ENCODE measurements at regions not wholly inside any gene's neighbourhood (a gene's known extent, or its start where the extent isn't known, plus 50 kb on each side); places are given as distances from the start of the nearest gene placed in this dataset.
A peak's percentile ranks its signal among the peaks of the same experiment; 100 is the strongest.

DNA sequence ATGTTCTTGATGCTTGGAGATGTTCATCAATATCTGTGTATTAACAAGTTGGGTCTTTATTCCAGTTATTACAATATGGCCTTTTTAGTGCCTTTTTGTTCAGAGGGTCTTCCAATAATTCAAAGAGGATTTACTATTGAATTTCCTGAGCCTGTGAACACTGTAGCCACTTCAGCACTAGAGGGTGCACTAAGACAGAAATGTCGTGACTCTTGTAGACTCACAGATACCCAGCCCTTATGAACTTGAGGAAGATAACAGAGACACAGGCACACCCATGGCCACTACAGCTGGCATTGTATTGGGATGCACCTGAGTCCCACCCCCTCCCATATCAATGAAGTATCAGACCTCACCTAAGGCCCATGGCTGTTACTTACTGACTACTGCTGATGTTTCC is 54.4 kb upstream of the ACTRT1 start:
- no peaks in the 10 kb centered on the region for H3K27me3 Mint-ChIP-seq (ENCODE audit: unreplicated experiment)
- TF ChIP-seq, protein P1, sequence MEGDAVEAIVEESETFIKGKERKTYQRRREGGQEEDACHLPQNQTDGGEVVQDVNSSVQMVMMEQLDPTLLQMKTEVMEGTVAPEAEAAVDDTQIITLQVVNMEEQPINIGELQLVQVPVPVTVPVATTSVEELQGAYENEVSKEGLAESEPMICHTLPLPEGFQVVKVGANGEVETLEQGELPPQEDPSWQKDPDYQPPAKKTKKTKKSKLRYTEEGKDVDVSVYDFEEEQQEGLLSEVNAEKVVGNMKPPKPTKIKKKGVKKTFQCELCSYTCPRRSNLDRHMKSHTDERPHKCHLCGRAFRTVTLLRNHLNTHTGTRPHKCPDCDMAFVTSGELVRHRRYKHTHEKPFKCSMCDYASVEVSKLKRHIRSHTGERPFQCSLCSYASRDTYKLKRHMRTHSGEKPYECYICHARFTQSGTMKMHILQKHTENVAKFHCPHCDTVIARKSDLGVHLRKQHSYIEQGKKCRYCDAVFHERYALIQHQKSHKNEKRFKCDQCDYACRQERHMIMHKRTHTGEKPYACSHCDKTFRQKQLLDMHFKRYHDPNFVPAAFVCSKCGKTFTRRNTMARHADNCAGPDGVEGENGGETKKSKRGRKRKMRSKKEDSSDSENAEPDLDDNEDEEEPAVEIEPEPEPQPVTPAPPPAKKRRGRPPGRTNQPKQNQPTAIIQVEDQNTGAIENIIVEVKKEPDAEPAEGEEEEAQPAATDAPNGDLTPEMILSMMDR (IDR thresholded peaks at IDR 0.05; ENCODE audit: partially characterized antibody, unreplicated experiment), result peak; percentile 23

DNA sequence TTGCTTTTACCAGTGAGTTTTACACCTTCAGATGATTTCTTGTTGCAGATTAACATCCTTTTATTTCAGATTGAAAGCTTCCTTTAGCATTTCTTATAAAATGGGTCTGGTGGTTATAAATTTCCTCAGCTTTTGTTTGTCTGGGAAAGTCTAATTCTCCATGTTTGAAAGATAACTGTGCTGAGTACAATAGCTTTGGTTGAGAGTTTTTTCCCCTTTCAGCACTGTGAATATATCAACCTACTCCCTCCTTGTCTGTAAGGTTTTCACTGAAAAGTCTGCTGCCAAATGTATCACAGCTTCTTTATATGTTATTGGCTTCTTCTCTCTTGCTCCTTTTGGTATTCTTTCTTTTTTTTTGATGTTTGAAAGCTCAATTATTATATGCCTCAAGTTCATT is 53.5 kb upstream of the ACTRT1 start:
- no peak overlapping the region for H3K4me3 Mint-ChIP-seq (ENCODE audit: unreplicated experiment)
- TF ChIP-seq, protein P1 (IDR thresholded peaks at IDR 0.05; ENCODE audit: partially characterized antibody, unreplicated experiment), result no peak
- no peaks in the 10 kb centered on the region for H3K36me3 Mint-ChIP-seq (ENCODE audit: unreplicated experiment)
- no peak overlapping the region for H3K27ac Mint-ChIP-seq (ENCODE audit: unreplicated experiment)
- no peaks in the 10 kb centered on the region for H3K27me3 Mint-ChIP-seq (ENCODE audit: unreplicated experiment)
- no peaks in the 10 kb centered on the region for H3K4me1 Mint-ChIP-seq (ENCODE audit: low read depth, unreplicated experiment)
- H3K9me3 Mint-ChIP-seq (ENCODE audit: unreplicated experiment), result no peaks in the 10 kb centered on the region
- no peak for DNase-seq

More for the DNA sequence above, 54.4 kb upstream of the ACTRT1 start:
- Mint-ChIP-seq H3K9me3 (ENCODE audit: unreplicated experiment) (no peaks in the 10 kb centered on the region), H3K27ac (ENCODE audit: unreplicated experiment) (no peak overlapping the region), H3K4me1 (ENCODE audit: low read depth, unreplicated experiment) (no peaks in the 10 kb centered on the region), H3K36me3 (ENCODE audit: unreplicated experiment) (no peaks in the 10 kb centered on the region), H3K4me3 (ENCODE audit: unreplicated experiment) (no peak overlapping the region)
- no peak for DNase-seq
